ENCODE measurements at regions not wholly inside any gene's neighbourhood (a gene's known extent, or its start where the extent isn't known, plus 50 kb on each side); places are given as distances from the start of the nearest gene placed in this dataset.

GRCh38 chr6:71433441-71433840 lies 144.8 kb downstream of the OGFRL1 start:
- CTCF ChIA-PET = no interaction called here
- TF ChIP-seq CDX4 (CRISPR knock-in tag; IDR thresholded peaks at IDR 0.05; ENCODE audit: borderline replicate concordance) = no peak
- TF ChIP-seq GTF2I (CRISPR knock-in tag; conservative IDR thresholded peaks at IDR 0.05) = no peak
- no peak for TF ChIP-seq CBFB (CRISPR knock-in tag; IDR thresholded peaks at IDR 0.05; ENCODE audit: low read depth)
- no peak for TF ChIP-seq JUN (CRISPR knock-in tag; IDR thresholded peaks at IDR 0.05)
- no peak for TF ChIP-seq GRHL2 (CRISPR knock-in tag; IDR thresholded peaks at IDR 0.05; ENCODE audit: insufficient replicate concordance, severe bottlenecking)
- no peak for TF ChIP-seq NFE2L1 (CRISPR knock-in tag; IDR thresholded peaks at IDR 0.05)
- no peak for TF ChIP-seq ZNF263 (CRISPR knock-in tag; IDR thresholded peaks at IDR 0.05; ENCODE audit: low read depth)
- no peak for TF ChIP-seq E2F1 (CRISPR knock-in tag; IDR thresholded peaks at IDR 0.05)
- TF ChIP-seq ARID4B (CRISPR knock-in tag; IDR thresholded peaks at IDR 0.05; ENCODE audit: borderline replicate concordance) = no peak
- TF ChIP-seq OVOL2 (CRISPR knock-in tag; IDR thresholded peaks at IDR 0.05; ENCODE audit: borderline replicate concordance) = no peak
- TF ChIP-seq, protein P1, sequence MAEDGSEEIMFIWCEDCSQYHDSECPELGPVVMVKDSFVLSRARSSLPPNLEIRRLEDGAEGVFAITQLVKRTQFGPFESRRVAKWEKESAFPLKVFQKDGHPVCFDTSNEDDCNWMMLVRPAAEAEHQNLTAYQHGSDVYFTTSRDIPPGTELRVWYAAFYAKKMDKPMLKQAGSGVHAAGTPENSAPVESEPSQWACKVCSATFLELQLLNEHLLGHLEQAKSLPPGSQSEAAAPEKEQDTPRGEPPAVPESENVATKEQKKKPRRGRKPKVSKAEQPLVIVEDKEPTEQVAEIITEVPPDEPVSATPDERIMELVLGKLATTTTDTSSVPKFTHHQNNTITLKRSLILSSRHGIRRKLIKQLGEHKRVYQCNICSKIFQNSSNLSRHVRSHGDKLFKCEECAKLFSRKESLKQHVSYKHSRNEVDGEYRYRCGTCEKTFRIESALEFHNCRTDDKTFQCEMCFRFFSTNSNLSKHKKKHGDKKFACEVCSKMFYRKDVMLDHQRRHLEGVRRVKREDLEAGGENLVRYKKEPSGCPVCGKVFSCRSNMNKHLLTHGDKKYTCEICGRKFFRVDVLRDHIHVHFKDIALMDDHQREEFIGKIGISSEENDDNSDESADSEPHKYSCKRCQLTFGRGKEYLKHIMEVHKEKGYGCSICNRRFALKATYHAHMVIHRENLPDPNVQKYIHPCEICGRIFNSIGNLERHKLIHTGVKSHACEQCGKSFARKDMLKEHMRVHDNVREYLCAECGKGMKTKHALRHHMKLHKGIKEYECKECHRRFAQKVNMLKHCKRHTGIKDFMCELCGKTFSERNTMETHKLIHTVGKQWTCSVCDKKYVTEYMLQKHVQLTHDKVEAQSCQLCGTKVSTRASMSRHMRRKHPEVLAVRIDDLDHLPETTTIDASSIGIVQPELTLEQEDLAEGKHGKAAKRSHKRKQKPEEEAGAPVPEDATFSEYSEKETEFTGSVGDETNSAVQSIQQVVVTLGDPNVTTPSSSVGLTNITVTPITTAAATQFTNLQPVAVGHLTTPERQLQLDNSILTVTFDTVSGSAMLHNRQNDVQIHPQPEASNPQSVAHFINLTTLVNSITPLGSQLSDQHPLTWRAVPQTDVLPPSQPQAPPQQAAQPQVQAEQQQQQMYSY (CRISPR knock-in tag; IDR thresholded peaks at IDR 0.05) = no peak
- TF ChIP-seq, protein P2, sequence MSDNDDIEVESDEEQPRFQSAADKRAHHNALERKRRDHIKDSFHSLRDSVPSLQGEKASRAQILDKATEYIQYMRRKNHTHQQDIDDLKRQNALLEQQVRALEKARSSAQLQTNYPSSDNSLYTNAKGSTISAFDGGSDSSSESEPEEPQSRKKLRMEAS (CRISPR knock-in tag; IDR thresholded peaks at IDR 0.05) = no peak
- ATAC-seq (no peak), DNase-seq (ENCODE audit: low spot score) (no peak)
- Mint-ChIP-seq H3K36me3 (no peaks in the 10 kb centered on the region), H3K4me3 (no peak overlapping the region), H3K4me1 (peaks cover 15% of the 10 kb centered on the region), H3K27ac (no peak overlapping the region), H3K9me3 (no peaks in the 10 kb centered on the region; the same call in 1 of the 2 replicates), H3K27me3 (ENCODE audit: low read depth) (peaks cover 2% of the 10 kb centered on the region; the same call in 1 of the 2 replicates)
- POLR2A ChIA-PET = no interaction called here

GRCh38 chr6:71444222-71444621 lies 155.6 kb downstream of the OGFRL1 start:
- Mint-ChIP-seq H3K4me1 (peaks cover 3% of the 10 kb centered on the region; the same call in 1 of the 2 replicates), H3K4me3 (no peak overlapping the region), H3K27me3 (ENCODE audit: low read depth) (no peaks in the 10 kb centered on the region), H3K36me3 (peaks cover 14% of the 10 kb centered on the region), H3K27ac (no peak overlapping the region), H3K9me3 (peaks cover 19% of the 10 kb centered on the region)
- ChIA-PET POLR2A (no interaction called here), CTCF (interaction anchor here (0.6 to 1.1 kb wide), 2 partner anchors 87 to 416 kb away, joined by 3 read pairs; no protein-coding TSS in a partner anchor)
- TF ChIP-seq E2F5 (CRISPR knock-in tag; IDR thresholded peaks at IDR 0.05) (no peak), FOXP1 (CRISPR knock-in tag; IDR thresholded peaks at IDR 0.05; ENCODE audit: borderline replicate concordance) (no peak), ZNF317 (CRISPR knock-in tag; IDR thresholded peaks at IDR 0.05; ENCODE audit: borderline replicate concordance, low read depth) (no peak), E2F1 (CRISPR knock-in tag; IDR thresholded peaks at IDR 0.05) (no peak), ELF4 (CRISPR knock-in tag; IDR thresholded peaks at IDR 0.05; ENCODE audit: low read depth) (no peak)
- DNase-seq (ENCODE audit: low spot score) = no peak
- no peak for ATAC-seq
